Rectal smooth muscle tissue (tissue), 1 donor: ENCODE measurements at regions not wholly inside any gene's neighbourhood (a gene's known extent, or its start where the extent isn't known, plus 50 kb on each side); places are given as distances from the start of the nearest gene placed in this dataset.
"Not testable (repeated sequence)": the region's sequence is repeated elsewhere in the genome, so short reads cannot be mapped to it uniquely, and the experiment has no call there.

ENCODE experiments used
- H3K27ac ChIP-seq: one replicate; pipeline ENCODE4 v1.7.0; 2013; ENCODE audit warnings: low read depth, low read length, inconsistent platforms
- H3K27me3 ChIP-seq: one replicate; pipeline ENCODE4 v1.7.0; 2013; ENCODE audit warnings: low read length; ENCODE audit not compliant: control insufficient read depth, insufficient read depth
- H3K36me3 ChIP-seq: one replicate; pipeline ENCODE4 v1.7.0; 2013; ENCODE audit warnings: low read length; ENCODE audit not compliant: control insufficient read depth, insufficient read depth
- H3K4me1 ChIP-seq: one replicate; pipeline ENCODE4 v1.7.0; 2013; ENCODE audit warnings: low read length; ENCODE audit not compliant: control insufficient read depth, insufficient read depth
- H3K4me3 ChIP-seq: one replicate; pipeline ENCODE4 v1.7.0; 2013; ENCODE audit warnings: low read length
- H3K9ac ChIP-seq: one replicate; pipeline ENCODE4 v1.7.0; 2013; ENCODE audit warnings: low read length

- H3K4me3 ChIP-seq, result not testable (repeated sequence)
Observed at GRCh38 chr7:150063195-150063594, 189.4 kb downstream of the ATP6V0E2 start.

GRCh38 chr7:150069555-150070313, 196.0 kb downstream of the ATP6V0E2 start:
- H3K27me3 ChIP-seq, H3K4me1 ChIP-seq, H3K9ac ChIP-seq: not testable (repeated sequence)

More at GRCh38 chr7:150063195-150063594, 189.4 kb downstream of the ATP6V0E2 start:
- not testable (repeated sequence) for H3K27me3 ChIP-seq, H3K4me1 ChIP-seq, H3K9ac ChIP-seq, H3K36me3 ChIP-seq, H3K27ac ChIP-seq

DNA sequence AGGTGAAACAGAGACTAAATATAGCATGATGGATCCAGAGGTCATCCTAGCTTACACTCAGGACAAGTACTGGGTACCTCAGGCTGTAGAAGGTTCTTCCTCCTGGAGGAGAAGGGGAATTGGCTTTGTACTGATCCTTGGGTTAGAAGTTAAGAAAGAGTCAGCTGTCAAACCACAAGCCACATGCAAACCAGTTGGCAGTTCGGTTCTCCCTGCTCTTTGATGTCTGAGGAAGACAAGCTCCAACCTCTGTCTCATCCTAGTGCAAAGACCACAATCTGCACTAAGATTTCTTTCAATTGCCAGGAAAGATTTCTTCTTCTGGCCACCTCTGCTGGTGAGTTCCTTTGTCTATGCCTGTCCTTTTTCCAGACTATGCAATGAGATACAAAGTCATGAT, 203.8 kb downstream of the ATP6V0E2 start:
- not testable (repeated sequence) for H3K36me3 ChIP-seq, H3K27ac ChIP-seq, H3K4me3 ChIP-seq, H3K27me3 ChIP-seq, H3K4me1 ChIP-seq, H3K9ac ChIP-seq

More at GRCh38 chr7:150069555-150070313, 196.0 kb downstream of the ATP6V0E2 start:
- not testable (repeated sequence) for H3K36me3 ChIP-seq, H3K27ac ChIP-seq, H3K4me3 ChIP-seq

DNA sequence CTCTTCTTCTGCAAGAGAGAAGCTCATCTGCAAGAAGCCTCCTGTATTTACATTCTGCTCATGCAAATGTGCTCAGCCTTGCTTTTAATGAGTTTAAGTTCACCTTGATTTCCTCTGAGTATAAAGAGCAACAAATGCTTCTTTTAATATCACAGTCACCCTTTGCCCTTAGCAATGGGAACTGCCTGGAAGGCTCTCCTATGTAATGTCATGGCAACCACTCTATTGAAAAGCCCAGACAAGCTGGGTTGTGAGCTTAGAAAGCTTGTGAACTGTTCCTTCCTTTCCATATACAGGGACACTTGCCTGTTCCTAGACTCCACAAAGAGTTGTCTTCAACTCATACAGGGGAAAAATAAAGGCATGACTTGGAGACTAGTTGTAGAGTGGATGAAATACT, 208.1 kb downstream of the ATP6V0E2 start:
- not testable (repeated sequence) for H3K9ac ChIP-seq, H3K36me3 ChIP-seq, H3K27ac ChIP-seq, H3K4me3 ChIP-seq, H3K27me3 ChIP-seq, H3K4me1 ChIP-seq

GRCh38 chr7:150084724-150085123, 211.0 kb downstream of the ATP6V0E2 start:
- not testable (repeated sequence) for H3K4me3 ChIP-seq, H3K9ac ChIP-seq, H3K4me1 ChIP-seq, H3K27me3 ChIP-seq, H3K27ac ChIP-seq, H3K36me3 ChIP-seq

- not testable (repeated sequence) for H3K9ac ChIP-seq, H3K4me1 ChIP-seq, H3K4me3 ChIP-seq, H3K27ac ChIP-seq, H3K36me3 ChIP-seq, H3K27me3 ChIP-seq
Observed at GRCh38 chr7:150087478-150087877, 213.7 kb downstream of the ATP6V0E2 start.

DNA sequence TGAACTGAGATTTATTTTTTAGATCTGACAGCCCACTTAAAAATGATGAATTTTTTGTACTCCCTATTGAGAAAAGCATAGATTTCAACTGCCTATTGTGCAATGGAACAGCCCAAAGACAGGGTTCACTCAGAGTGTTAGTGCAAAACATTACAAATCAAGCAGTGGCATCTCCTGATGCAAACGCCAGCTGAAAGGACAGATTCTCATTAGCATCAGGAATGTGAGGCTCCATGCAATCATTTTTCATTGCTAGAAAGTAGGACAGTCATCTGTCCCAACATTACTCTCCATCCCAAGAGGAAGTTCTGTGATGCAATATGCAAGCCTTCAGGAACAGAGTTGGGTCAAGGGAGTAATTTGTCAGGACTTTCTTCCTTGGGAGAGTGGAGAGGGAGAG, 215.4 kb downstream of the ATP6V0E2 start:
- H3K4me1 ChIP-seq, H3K27me3 ChIP-seq, H3K9ac ChIP-seq, H3K27ac ChIP-seq, H3K4me3 ChIP-seq, H3K36me3 ChIP-seq: not testable (repeated sequence)

DNA sequence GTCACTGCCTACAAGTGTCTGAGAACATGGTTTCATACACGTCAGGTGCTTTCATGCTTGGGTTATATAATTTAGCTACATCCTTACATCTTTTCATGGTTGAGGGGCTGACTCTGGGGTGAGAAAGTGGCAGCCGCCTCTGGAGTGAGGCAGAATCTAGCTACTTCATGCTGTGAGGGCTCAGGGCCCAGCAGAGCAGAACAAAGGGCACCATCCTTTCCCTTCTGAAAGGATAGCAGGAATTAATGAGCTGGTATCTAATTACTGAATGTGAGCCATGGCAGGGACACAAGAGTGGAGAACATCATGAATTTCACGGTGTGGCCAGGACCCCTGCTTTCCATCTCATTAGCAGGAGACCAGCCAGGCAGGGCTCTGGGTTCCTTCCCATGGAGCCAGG, 217.0 kb downstream of the ATP6V0E2 start:
- not testable (repeated sequence) for H3K27ac ChIP-seq, H3K27me3 ChIP-seq, H3K4me1 ChIP-seq, H3K9ac ChIP-seq, H3K4me3 ChIP-seq, H3K36me3 ChIP-seq

DNA sequence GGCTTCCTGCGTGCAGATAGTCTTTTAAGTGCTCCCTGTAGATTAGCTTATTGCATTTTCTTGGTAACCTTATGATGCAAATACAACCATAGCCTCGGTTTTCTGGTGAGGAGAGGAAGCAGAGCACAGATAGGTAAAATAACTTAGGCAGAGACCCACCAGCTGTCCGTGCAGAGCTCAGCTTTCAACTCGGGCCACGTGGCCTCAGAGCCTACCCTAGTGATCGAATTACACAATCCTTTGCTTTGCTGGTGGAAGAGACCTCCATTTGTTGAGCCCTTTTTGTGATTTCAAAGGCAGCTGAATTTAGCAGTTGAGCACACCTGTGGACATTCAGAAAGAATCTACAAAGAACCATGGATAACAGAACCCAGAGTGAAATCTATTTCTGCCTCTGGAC, 220.1 kb downstream of the ATP6V0E2 start:
- not testable (repeated sequence) for H3K4me3 ChIP-seq, H3K36me3 ChIP-seq, H3K9ac ChIP-seq, H3K27ac ChIP-seq, H3K27me3 ChIP-seq, H3K4me1 ChIP-seq

GRCh38 chr7:150096213-150096994, 222.6 kb downstream of the ATP6V0E2 start:
- H3K27ac ChIP-seq, H3K9ac ChIP-seq, H3K36me3 ChIP-seq, H3K4me1 ChIP-seq, H3K4me3 ChIP-seq, H3K27me3 ChIP-seq: not testable (repeated sequence)

GRCh38 chr7:150098592-150098991, 224.6 kb upstream of the LRRC61 start:
- not testable (repeated sequence) for H3K27ac ChIP-seq, H3K4me1 ChIP-seq, H3K4me3 ChIP-seq, H3K27me3 ChIP-seq, H3K9ac ChIP-seq, H3K36me3 ChIP-seq

GRCh38 chr7:150101282-150101681, 221.9 kb upstream of the LRRC61 start:
- H3K4me1 ChIP-seq, H3K9ac ChIP-seq, H3K27me3 ChIP-seq, H3K27ac ChIP-seq, H3K36me3 ChIP-seq, H3K4me3 ChIP-seq: not testable (repeated sequence)

- H3K27me3 ChIP-seq, H3K4me3 ChIP-seq, H3K4me1 ChIP-seq, H3K27ac ChIP-seq, H3K9ac ChIP-seq, H3K36me3 ChIP-seq: not testable (repeated sequence)
Observed at GRCh38 chr7:150107283-150107682, 215.9 kb upstream of the LRRC61 start.
